Hematopoietic multipotent progenitor cell treated with erythropoietin and hydrocortisone succinate and interleukin-3 and kit ligand, for 4 days (in vitro differentiated cells): ENCODE measurements at regions not wholly inside any gene's neighbourhood (a gene's known extent, or its start where the extent isn't known, plus 50 kb on each side); places are given as distances from the start of the nearest gene placed in this dataset.
"Not testable (repeated sequence)": the region's sequence is repeated elsewhere in the genome, so short reads cannot be mapped to it uniquely, and the experiment has no call there.

Experiments
- DNase-seq: peaks from one replicate; pipeline ENCODE4 v3.0.0-alpha.2; 2015

DNA sequence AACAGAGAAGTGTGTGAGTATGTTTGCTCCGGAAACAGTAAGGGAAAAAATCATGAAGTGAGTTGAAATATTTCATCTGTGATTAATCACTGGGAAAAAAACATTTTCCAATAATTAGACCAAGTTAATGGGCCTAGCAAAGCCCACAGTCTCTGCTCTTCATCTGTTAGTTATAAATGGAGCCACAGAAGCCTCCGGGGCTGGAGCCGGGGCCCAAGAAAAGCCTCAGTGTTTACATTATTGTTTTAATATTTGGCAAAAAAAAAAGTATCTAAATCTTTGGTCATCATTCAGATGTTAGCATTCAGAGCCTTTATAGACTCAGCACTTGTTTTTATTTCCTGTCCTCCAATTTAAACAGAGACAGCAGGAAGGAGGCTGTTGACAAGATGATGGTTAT is 115.0 kb downstream of the UBE2U start:
- DNase-seq = no peak

DNA sequence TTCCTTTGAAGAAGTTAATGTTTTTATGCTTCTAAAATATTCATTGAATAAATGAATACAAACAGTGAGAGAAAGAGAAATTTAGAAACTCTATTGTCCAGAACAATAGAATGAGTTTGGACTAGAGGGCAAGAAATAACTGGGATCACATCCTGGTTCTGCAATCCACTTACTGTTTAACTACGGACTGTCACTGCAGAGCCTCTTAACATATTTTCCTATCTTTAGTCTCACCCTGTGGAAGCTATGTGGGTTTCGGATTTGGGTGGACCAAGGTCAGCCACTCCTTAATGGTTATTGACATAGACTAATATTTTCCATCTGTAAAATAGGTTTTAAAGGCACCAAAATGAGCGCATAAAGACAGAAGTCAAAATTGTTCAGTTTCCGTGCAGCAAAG is 116.6 kb downstream of the UBE2U start:
- DNase-seq = no peak

DNA sequence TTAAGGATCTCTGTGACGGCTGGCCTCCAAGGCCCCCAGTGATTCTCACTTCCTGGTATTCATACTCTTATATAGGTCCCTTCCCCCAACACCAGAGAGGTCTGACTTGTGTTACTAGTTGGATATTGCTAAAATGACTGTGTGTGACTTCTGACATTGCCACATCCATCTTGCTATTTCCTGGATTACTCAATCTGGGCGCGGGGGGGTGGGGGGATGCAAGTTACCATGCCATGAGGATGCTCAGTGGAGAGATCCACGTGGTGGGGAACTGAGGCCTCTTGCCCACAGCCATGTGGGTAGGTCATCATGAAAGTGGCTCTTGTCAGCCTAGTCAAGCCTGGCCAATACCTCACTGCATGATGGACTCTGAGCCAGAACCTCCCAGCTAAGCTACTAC is 117.0 kb downstream of the UBE2U start:
- DNase-seq = peak; percentile 47

DNA sequence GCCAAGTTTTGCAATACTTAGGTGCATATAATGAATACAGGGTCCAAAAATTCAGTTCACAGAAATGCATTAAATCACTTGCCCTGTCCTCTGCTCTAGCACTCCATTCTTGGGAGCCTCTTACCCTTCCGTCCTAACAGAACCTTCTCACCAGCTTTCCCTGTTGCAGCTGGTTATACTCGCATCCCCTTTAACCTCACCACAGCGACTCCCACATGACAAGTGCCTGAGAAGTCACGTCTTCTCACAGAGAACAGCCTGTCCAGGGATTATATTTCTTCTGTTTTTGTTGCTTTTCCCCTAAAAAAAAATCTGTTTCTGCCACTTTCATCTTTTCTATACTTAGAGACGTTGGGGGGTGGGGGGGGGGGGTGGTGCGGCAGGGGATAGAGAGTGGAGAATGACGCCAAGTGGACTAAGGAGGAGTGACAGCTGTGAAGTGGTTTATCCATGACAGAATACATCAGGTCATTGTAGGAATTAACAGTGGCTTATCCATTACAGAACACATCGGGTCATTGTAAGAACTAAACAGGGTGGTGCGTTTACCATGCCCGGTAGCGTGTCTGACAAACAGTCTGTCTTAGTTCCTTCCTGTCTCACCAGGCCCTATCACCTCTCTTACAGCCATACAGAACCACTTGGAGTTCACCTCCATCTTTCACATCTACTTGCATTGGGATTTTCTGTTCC is 117.6 kb downstream of the UBE2U start:
- no peak for DNase-seq

DNA sequence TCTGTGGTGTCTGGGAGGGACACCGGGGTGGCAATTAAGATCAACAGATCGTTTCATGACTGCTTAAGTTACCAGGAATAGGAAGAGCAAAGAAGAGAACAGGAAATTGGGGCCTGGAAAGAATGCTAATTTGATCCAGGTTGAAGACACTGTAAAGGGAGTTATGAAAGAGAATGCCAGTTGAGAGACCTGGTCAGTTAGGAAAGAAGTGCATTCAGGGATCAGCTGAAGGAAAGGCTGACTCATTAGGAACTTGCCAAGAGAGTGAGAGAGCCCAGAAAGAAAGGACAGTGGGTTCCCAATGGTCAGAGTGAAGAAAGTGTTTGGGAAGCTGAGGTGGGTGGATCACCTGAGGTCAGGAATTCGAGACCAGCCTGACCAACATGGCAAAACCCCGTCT is 119.6 kb downstream of the UBE2U start:
- no peak for DNase-seq

DNA sequence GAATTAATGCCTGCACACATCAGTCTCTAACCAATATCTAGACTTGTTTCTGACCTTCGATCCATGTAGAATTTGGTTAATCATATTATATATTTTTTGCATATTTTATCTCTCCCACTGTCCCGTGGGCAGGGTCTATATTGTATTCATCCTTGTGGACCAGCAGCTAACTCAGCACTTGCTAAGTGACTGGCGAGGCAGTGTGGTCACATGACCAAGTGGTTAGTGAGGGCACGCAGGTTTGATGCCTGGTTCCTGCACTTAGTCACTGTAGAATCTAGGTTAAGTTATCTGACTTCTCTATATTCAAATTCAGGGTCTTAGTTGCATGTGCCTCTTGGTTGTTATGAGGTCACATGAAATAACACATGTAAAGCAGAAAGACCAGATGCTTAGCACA is 120.5 kb downstream of the UBE2U start:
- no peak for DNase-seq

DNA sequence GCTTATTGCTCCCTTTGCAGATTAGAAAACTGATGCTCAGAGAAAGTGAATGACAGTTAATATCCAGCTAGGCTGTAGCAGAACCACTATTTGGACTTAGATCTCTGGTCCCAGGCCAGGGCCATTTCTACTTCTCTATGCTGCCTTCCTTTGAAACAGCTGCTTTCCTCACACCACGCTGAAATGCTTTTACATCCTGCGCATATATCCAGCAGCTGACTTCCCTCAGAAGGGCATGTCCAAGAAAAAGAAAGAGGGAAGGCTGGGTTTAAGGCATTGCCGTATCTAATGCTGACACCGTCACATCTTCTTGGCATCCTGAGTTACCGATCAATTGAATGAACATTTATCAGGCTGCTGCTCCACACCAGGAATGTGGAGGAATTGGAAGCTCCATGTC is 122.4 kb downstream of the UBE2U start:
- no peak for DNase-seq

DNA sequence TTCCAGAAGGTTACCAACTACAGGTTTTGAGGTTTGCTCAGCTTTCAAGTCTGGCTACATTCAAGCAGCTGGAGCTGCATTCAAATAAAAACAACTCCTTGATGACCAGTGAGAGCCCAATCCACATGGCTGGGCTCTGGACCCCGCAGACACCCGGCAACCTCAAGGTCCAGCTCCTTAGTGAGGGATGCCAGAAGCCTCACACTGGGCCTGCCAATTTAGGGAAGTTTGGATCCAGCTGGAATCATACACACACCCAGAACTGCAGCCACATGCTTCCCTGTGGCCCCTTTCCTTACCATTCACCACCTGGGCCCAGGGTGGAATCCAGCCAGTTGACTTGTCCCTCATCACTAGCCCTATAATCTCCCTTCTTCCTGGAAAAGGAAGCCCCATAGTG is 123.7 kb downstream of the UBE2U start:
- no peak for DNase-seq

DNA sequence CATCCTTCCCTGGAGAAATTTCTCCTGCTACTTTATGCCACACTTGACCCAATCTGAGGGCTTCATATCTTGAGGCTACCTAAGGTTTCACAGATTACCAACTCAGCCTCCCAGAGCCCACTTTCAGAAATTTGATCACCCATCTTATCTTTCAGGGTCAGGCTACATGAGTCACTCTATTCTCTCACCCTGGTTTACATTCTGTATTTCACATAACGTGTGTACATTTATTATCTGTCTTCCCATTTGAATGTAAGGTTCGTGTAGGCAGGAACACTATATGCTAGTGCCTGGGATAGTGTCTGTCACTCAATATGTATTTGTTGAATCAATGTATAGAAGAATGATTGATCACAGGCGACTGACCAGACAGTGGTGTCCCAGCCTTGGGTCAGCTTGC is 124.8 kb downstream of the UBE2U start:
- peak; percentile 63 for DNase-seq

DNA sequence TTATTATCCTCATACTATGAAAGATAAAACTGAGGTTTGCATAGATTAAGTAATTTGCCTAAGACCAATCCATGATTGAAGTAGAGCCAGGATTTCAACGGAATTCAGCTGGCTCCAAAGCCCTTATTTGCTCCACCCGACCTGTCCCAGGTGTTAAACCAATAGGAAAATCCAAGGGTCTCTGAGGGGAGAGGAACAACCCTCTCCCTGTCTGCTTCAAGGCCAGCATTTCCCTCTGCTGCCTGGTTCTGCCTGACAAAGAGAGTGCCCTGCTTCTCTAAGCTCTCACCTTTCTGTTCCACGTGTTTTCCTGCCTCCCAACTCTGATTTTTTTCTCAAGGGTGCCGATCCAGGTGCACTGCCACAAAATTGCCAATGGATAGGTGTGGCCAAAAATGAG is 127.4 kb downstream of the UBE2U start:
- DNase-seq = no peak

DNA sequence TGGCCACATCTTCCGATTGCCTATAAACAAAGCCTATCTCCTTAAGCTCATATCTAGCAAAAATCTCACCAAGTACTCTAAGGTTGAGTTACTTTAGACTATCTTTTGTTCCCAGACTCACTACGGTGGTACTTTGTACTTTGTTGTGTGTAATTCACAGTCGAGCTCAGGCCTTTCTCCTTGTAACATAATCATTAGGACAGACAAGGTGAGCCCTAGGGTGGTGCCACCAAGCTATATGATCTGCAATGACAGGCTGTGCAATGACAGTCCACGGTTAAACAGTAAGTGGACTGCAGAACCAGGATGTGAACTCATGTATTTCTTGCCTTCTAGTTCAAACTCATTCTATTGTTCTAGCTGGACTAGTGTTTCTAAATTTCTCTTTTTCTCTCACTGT is 132.2 kb downstream of the UBE2U start:
- DNase-seq = peak; percentile 5

DNA sequence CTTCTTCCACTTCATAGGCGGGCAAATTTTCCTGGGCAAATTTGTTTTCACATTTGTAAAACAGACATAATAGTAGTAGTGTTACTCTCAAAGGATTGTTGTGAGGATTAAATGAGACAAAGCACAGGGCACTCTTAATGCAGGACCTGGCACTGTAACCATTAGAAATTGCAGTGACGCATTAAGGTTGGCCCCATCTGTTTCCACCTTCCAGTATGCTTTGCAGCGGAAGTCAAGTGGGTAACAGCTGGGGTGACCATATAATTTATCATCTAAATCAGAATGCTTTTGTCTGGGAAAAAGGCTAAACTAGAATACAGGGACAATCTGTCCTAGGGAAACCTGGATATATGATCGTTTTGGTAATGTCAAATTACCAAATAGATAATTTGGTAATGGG is 132.5 kb upstream of the CACHD1 start:
- DNase-seq = no peak

DNA sequence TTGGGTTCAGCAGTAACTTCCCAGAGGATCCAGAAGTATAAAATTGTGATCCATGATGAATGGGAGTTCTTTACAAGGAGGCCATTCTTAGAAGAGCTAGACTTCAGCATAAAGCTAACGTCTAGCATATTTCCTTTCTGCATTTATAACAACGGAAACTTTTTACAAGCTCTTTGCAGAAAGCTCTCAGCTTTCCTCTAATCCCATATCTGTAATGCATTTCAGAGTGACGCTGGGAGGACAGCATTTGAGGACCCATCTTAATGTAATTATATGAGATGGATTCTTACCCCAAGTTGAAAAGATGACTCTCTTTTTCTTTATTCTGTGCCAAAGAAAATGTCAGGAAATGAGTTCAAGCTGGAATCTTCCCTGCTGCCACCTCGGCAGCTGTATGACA is 132.0 kb upstream of the CACHD1 start:
- DNase-seq = no peak

DNA sequence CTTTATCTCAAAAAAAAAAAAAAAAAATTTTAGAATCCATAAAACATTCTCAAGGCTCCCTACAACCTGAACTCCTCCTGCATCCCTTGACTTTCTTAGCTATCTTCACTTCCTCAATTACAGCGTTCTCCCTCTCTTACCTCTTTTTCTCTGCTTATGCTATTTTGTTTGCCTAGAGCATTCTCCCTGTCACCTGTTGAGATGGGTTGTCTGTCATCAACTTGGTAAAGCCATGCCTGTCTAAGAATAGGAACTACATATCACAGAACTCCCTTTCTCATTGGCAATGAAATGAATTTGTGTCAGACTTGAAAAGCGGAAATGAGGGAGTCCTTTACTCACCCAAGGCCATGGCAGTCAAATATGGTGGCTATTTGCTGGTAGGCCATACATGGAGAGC is 129.6 kb upstream of the CACHD1 start:
- no peak for DNase-seq

DNA sequence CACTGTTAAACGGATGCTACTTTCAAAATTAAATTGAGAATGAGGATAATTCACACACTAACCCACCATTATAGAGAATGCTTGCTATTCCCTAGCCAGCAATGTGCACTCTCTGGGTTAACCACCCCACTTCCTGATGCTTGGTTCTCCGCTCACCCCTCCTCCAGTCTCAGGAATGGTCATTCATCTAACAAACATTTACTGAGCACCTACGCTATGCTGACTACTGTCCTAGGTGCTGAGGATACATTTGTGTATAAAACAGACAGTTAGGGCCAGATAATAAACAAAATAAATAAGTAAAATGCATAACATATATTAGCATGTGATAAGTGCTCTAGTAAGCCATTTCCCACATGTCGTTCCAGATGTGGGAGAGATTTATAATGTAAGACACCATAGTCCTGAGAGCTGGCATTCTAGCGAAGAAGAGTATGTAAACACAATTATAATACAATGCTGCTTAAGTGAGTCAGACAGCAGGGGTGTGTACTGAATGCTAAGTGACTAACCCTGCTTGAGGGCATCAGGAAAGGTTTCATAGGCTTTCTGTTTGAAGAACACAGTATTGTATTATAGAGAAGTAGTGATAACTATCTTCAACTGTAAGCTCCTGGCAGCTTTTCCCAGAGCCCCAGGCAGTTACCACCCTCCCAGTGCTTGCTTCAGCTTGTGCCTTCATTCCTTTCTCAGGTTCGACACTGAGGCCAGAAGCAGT is 126.7 kb upstream of the CACHD1 start:
- peak; percentile 3 for DNase-seq

DNA sequence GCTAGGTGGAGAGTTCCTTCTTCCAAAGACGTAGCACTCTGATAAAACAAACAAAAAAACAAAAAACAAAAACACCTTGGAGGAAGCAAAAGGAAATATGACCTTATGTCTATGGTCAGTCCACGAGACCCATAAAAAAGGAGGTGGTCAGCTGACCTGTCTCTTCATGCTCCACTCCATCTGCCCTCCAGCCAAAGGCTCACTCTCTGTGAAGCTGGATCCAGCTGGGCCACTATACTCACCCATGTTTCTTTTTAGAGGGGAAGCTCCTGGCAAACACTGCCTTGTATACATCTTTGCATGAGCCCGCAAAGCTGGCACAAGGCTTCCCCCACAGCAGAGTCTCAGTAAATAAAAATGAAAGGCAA is 126.1 kb upstream of the CACHD1 start:
- DNase-seq = no peak

DNA sequence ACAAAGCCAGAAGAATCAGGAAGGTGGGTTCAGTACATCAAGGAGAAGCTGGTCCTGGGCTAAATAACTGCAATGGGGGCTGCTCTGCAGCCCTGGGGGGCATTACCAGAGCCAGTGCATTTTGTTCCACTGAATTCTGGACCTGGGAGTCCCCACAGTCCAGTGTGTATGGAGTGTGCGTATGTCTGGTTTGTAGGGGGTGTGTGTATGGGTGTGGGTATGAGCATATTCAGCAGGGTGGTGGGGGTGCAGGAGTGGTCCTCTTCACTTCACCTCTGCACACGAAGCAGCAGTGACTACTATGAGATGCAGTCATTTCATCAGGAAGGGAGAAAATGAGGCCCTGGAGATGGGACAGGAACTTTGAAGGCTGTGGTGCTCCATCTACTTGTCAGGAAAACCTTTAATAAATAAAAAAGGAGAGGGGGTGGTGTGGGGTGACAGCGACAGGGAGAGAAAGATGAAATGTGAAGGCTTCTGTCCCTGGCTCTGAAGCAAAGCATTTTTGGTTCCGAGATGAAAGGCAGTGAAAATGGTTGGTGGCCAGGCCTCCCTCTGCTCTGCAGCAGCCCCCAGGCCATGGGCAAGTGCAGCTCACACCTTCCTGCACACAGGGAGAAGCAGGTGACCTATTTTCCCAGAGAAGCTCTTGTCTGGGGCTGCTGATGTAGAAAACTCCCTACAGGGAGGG is 121.5 kb upstream of the CACHD1 start:
- DNase-seq = no peak

DNA sequence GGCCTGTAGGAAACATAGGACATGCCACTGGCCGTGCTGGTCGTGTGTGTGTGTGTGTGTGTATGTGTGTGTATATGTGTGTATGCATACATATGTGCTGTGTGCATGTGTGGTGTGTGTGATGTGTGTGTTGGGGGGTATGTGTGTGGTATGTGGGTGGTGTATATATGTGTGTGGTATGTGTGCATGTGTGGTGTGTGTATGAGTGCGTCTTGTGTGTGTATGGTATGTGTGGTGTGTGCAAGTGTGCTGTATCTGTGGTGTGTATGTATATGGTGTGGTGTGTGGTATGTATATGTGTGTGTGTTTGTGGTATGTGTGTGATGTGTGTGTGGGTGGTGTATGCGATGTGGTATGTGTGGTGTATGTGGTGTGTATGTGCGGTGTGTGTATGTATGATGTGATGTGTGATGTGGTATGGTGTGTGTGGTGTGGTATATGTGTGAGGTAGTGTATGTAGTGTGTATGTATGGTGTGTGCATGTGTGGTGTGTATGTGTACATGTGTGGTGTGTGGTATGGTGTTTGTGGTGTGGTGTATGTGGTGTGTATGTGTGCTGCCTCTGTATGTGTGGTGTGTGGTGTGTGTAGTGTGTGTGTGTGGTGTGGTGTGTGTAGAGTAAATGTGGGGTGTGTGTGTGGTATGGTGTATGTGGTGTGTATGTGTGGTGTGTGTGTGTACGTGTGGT is 120.8 kb upstream of the CACHD1 start:
- no peak for DNase-seq

DNA sequence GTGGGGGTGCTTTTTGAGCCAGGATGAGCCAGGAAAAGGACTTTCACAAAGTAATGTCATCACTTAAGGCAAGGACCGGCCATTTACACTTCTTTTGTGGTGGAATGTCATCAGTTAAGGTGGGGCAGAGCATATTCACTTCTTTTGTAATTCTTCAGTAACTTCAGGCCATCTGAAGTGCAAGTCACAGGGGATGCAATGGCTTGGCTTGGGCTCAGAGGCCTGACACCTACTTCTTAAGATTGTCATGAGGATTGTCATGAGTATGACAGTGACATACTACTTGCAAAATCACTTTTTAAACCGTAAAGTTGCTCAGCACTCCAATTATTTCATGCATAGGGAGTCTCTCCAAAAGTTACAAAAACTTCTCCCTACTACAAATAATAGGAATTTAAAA is 114.4 kb upstream of the CACHD1 start:
- DNase-seq = not testable (repeated sequence)

DNA sequence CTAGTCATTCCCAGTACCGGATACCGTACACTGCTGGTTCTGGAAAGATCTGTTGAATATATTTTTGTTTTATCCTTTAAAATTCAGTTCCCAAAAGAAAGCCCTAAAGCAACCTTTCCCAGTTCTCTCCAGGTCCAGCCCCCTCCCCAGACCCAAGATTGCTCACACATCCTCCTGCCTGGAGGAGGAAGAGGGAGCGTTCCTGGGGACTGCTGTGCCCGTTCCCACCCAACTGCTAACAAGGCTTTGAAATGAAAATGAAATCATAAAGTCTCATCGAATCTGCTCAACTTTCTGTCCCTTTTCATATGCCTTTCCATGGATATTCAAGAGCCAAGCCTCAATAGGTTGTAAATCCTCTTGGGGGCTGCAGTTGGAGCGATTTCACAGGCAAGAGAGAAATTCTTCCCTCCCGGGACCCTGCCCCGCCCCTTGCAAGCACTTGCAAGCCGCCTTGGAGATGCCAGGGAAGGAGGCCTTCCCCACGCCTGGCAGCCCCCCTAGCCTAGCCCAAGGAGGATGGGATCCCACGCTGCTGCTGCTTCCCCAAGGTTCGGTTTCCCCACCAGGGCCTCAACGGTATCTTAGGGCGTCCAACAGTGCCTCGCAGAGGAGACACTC is 113.2 kb upstream of the CACHD1 start:
- no peak for DNase-seq

DNA sequence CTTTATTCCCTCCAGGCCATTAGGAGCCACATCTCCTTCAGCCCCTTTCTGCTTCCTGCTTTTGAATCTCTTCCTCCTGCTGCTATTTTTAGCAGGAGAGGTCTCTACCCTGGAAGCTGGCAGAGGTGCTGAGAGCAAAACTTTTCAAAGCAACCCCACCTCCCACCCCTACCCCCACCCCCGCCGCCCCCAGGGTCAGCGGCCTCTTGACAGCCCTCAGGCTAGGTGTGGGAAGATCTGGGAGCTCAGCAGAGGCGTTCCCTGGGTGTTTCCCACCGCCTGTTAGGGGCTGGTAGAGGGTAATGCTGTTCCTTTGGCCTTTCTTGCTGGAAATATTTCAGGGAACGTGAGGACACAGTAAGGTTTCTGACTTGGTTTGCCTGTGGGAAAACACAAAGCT is 112.5 kb upstream of the CACHD1 start:
- DNase-seq = no peak

DNA sequence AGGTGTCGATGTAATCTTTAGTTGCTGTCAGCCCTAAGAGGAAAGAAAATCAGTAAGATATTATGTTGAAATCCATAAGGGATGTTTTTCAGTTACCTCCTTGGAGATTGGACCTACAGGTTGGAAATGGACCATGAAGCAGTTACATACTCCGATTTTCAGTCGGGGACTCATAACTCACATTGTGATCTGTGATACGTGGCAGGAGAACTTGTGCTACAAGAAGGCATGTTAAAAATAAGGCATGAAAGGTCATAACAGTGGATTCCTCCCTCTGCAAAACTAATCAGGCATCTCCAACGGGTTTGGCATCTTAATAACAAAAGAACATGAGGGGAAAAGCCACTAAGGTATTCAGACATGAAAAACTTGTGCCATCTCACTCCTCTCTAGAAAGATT is 111.2 kb upstream of the CACHD1 start:
- DNase-seq = no peak

DNA sequence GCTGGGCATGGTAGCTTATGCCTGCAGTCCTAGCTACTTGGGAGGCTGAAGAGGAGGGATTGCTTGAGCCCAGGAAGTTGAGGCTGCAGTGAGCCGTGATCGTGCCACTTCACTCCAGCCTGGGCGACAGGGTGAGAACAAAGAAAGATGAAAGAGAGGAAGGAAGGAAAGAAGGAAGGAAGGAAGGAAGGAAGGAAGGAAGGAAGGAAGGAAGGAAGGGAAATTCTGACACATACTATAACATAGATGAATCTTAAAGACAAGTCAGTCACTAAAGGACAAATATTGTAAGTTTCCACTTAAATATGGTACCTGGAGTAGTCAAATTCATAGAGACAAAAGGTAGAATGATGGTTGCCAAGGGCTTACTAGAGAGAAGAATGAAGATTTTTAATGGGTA is 108.0 kb upstream of the CACHD1 start:
- DNase-seq = no peak
